Activated CD4-positive, CD25-positive, alpha-beta regulatory T cell (primary cell): ENCODE measurements at regions not wholly inside any gene's neighbourhood (a gene's known extent, or its start where the extent isn't known, plus 50 kb on each side); places are given as distances from the start of the nearest gene placed in this dataset.

Experiments used
- DNase-seq, 4 experiments: peaks; one replicate each; lab custom pipeline; 2025; lab: John Stamatoyannopoulos, UW

- no peak for DNase-seq
Measured at GRCh38 chr12:61490526-61491498, 769.4 kb upstream of the USP15 start.

DNA sequence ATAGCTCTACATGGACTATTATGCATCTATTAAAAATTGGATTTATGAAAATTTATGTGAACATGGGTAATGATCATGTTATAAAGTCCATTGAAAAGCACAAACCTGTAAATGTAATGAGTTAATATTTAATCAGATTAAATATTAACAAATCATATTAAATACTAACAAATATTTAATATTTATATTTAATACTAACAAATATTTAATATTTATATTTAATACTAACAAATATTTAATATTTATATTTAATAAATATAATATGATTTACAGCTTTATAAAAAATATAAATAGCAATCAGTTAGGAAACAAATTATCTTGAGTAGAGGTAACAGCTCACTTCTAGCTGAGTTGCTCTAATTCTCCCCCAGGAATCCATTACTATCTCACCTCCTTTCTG lies 758.0 kb upstream of the USP15 start:
- DNase-seq: no peak

- no peak for DNase-seq
Measured at GRCh38 chr12:61504396-61505080, 755.7 kb upstream of the USP15 start.

GRCh38 chr12:61513499-61513898 lies 746.7 kb upstream of the USP15 start:
- no peak for DNase-seq

GRCh38 chr12:61514016-61514415 lies 746.2 kb upstream of the USP15 start:
- DNase-seq: no peak

- no peak for DNase-seq
Measured at GRCh38 chr12:61521258-61521657, 738.9 kb upstream of the USP15 start.

- no peak for DNase-seq
Measured at GRCh38 chr12:61523276-61523992, 736.8 kb upstream of the USP15 start.

GRCh38 chr12:61524851-61525250 lies 735.4 kb upstream of the USP15 start:
- no peak for DNase-seq

- DNase-seq: no peak
Measured at GRCh38 chr12:61525331-61525730, 734.9 kb upstream of the USP15 start.

- no peak for DNase-seq
Measured at GRCh38 chr12:61530456-61530855, 729.7 kb upstream of the USP15 start.

GRCh38 chr12:61531195-61531594 lies 729.0 kb upstream of the USP15 start:
- no peak for DNase-seq

- DNase-seq: no peak
Measured at GRCh38 chr12:61536117-61536516, 724.1 kb upstream of the USP15 start.

- no peak for DNase-seq
Measured at GRCh38 chr12:61536525-61536924, 723.7 kb upstream of the USP15 start.

GRCh38 chr12:61538951-61539350 lies 721.3 kb upstream of the USP15 start:
- no peak for DNase-seq

DNA sequence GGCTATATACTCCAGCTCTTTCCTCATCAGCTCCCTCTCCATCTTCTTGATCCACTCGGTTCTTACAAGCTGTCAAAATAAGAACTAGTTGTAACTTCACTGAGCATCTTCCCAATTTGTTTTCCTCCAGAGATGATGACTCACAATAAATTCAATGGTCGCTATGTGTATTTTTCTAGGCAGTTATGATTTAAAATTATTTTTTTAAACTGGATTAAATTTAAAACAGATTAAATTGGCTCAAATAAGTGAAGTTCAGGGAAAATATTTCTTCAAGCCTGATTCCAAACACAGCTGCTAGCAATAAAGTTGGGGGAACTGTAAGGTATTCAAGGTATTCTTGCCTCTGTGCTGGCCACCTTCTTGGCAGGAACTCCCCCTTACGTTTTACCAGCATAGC lies 717.7 kb upstream of the USP15 start:
- no peak for DNase-seq

- DNase-seq: no peak
Measured at GRCh38 chr12:61546296-61546695, 713.9 kb upstream of the USP15 start.

GRCh38 chr12:61553091-61553490 lies 707.1 kb upstream of the USP15 start:
- no peak for DNase-seq

DNA sequence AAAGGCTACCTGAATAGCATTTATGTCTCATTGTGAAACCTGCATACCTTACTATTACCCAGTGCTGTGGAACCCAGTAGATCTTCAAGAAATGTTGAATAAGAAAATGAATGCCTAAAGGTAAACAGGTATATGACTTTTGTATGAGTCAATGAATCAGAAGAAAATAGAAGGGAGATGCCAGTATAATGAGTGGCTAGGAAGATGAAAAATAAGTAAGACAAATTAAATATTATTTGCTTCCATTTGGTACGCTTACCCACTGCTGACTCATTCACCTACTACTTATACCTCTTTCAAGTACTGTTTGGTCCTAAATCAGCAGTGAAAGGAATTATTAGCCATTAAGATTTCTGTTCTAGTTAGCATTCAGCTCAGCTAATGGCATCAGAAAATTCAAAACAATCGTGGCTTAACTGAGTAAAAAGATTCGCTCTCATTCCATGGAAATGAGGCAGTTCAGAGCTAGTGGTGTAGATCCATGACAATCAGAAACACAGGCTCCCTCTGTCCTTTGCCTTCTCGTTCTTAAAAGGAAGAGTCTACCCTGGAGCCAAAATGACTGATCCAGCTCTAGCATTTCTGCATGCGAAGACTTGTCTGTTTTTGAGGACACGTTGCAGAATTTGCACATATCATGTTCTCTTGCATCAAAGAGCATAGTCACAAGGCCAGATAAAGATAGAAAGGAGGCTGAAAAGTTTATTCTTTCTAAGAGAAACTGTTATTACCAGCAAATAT lies 705.8 kb upstream of the USP15 start:
- no peak for DNase-seq

DNA sequence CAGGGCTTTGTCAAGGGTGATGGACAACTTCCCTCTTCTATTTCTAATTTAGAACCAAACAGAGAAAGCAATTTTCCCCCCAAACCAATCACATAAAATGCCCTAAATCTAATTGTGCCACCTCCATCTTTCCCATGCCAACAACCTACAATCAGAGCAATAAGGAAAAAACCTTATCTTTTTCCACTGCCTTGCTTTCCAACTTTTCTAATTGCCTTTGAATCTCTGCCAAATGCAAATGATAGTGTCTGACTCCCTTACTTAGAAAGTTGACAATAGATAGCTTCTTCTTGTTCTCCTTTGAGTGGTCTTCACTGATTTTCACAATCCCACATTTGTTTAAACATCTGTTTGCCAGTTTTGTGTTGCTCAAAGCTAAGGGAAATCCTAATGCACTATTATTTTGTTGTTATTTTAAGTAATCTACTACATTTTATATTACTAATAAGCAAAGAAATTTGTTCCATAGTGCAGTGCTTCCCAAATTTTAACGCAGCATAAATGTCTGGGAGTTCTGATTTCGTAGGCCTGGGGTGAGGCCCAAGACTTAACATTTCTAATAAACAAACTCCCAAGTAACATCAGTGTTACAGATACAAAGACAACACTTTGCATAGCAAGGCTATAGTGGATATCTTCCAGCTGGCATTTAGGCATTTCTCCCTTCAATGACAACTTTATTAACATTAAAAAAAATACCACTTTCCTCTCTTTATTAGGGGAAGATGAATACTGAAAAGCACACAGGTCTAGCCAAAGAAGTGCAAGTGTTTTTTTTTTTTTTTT lies 696.3 kb upstream of the USP15 start:
- DNase-seq: no peak

DNA sequence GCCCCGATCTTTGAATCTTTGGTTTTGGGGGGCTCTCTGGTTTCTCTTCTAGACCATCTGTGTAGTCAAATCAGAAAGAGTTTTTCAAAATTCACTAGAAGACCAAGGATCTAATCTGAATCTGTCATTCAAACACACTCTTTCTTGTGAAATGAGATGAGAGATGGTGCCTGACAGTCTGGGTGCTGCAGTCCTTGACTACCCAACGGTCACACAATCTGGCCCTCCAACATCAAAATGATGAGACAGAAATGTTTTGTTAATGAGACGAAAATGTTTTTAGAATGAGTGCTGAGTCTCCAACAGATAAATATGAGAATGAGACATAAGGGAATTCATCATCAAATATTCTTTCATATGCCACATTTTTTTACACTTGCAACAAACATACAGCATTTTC lies 695.7 kb upstream of the USP15 start:
- DNase-seq: no peak

DNA sequence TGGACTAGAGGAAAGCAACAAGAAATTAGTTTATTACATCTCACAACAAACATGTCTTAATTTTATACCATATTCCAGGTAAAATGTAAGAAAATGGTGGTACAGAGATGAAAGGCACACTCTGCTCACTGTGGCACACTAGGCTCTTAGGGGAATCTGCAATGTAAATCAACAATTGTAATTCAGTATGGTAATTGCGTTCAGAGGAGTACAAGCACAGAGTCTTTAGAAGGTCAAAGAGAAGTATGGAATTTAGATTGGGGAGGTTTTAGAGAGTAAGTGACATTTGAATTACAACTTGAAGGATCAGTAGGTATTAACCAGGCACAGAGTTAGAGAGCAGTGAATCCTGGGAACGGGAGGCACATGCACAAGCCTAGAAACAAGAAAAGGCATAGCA lies 694.0 kb upstream of the USP15 start:
- no peak for DNase-seq
